ENCODE measurements at regions not wholly inside any gene's neighbourhood (a gene's known extent, or its start where the extent isn't known, plus 50 kb on each side); places are given as distances from the start of the nearest gene placed in this dataset.
A peak's percentile ranks its signal among the peaks of the same experiment; 100 is the strongest.

GRCh38 chr1:5597991-5598823 is 394.0 kb downstream of the NPHP4 start:
- TF ChIP-seq CTCF (IDR thresholded peaks at IDR 0.05; ENCODE audit: borderline replicate concordance, extremely low read depth, low read length, poor library complexity, severe bottlenecking) (peak; percentile 32), EZH2 (IDR thresholded peaks at IDR 0.05; ENCODE audit: borderline replicate concordance, low read depth, low read length, severe bottlenecking) (no peak)
